K562 (cell line): ENCODE measurements at regions not wholly inside any gene's neighbourhood (a gene's known extent, or its start where the extent isn't known, plus 50 kb on each side); places are given as distances from the start of the nearest gene placed in this dataset.
A peak's percentile ranks its signal among the peaks of the same experiment; 100 is the strongest.

Experiments
- ATAC-seq: fragments of 200-7000 bp; cut with Tn5 transposase; 3 replicates; pipeline ENCODE4 v1.9.1; 2020; ENCODE audit warnings: moderate library complexity
- BruUV-seq: library from RNA; stranded (reverse); fragments of 400-500 nt; replicated peaks from 2 replicates; lab custom pipeline; 2021; lab: Mats Ljungman, UMichigan
- CTCF ChIA-PET: fragments of 300-600 bp; formaldehyde crosslinking; extraction: SDS; loops from one replicate; lab custom pipeline; 2021; ENCODE audit warnings: low intra/inter-chr PET ratio; lab: Yijun Ruan, JAX
- POLR2A ChIA-PET: fragments of 300-600, 350-650 bp; sonication (Branson Sonifier 250); formaldehyde crosslinking; extraction: SDS; loops from one replicate; lab custom pipeline; 2021; ENCODE audit warnings: antibody characterized with exemption, inconsistent platforms; lab: Yijun Ruan, JAX
- DNase-seq, 4 experiments: peaks; one replicate each; pipeline versions ENCODE4 v3.0.0 to v3.0.0-alpha.2; 2011 to 2018; ENCODE audit warnings: low spot score in 3 of 4, mixed read lengths in 3 of 4; ENCODE audit errors: extremely low read depth in 1 of 4
- FAIRE-seq: peaks from 2 replicates; lab custom pipeline; 2011; peaks lifted over from hg19 to GRCh38; lab: Jason Lieb, UNC
- H2AFZ ChIP-seq: 2 replicates; pipeline ENCODE4 v1.6.0; 2011; ENCODE audit warnings: low read depth, low read length, control low read depth, inconsistent platforms
- H3K27ac ChIP-seq: fragments of 200-600 bp; 3 replicates; pipeline ENCODE4 v1.8.0; 2011; ENCODE audit warnings: low read depth, mild to moderate bottlenecking, control low read depth, inconsistent platforms, low read length, moderate library complexity, mixed read lengths; ENCODE audit errors: extremely low read depth
- H3K27me3 ChIP-seq, 2 experiments: fragments of 300-600 bp in 1 of 2; 2 replicates in 1 of 2; 3 replicates in 1 of 2; pipeline versions ENCODE4 v1.6.0 to v1.8.0; 2011; ENCODE audit warnings: inconsistent platforms in 2 of 2, low read length in 2 of 2, mild to moderate bottlenecking in 1 of 2, mixed read lengths in 1 of 2, moderate library complexity in 1 of 2; ENCODE audit not compliant: control insufficient read depth in 2 of 2, insufficient read depth in 2 of 2
- H3K36me3 ChIP-seq: fragments of 300-600 bp; 3 replicates; pipeline ENCODE4 v1.8.0; 2011; ENCODE audit warnings: mild to moderate bottlenecking, low read length, inconsistent platforms; ENCODE audit not compliant: control insufficient read depth, insufficient read depth
- H3K4me1 ChIP-seq, 2 experiments: fragments of 200-600 bp in 1 of 2; replicated peaks in 1 of 2; 2 replicates in 1 of 2; 3 replicates in 1 of 2; pipeline versions ENCODE4 v1.5.1 to v1.8.0; 2011; ENCODE audit warnings: inconsistent platforms in 2 of 2, low read length in 2 of 2, mild to moderate bottlenecking in 1 of 2, mixed read lengths in 1 of 2, moderate library complexity in 1 of 2; ENCODE audit not compliant: control insufficient read depth in 2 of 2, insufficient read depth in 2 of 2
- H3K4me2 ChIP-seq: 2 replicates; pipeline ENCODE4 v1.6.1; 2011; ENCODE audit warnings: low read length, control low read depth, inconsistent platforms, mixed read lengths; ENCODE audit not compliant: insufficient read depth
- H3K4me3 ChIP-seq: fragments of 200-600 bp; sonication (generic), shearing (Covaris generic); 2 replicates; pipeline ENCODE4 v1.5.1; 2016; ENCODE audit warnings: control low read depth, inconsistent platforms
- H3K79me2 ChIP-seq: fragments of 200-600 bp; 3 replicates; pipeline ENCODE4 v1.8.0; 2011; ENCODE audit warnings: low read length, inconsistent platforms; ENCODE audit not compliant: control insufficient read depth, insufficient read depth
- H3K9ac ChIP-seq, 2 experiments: 2 replicates each; pipeline versions ENCODE4 v1.6.0 to v1.6.1; 2011; ENCODE audit warnings: low read depth in 2 of 2, low read length in 2 of 2, control low read depth in 1 of 2, inconsistent platforms in 1 of 2, mild to moderate bottlenecking in 1 of 2, mixed read lengths in 1 of 2; ENCODE audit not compliant: insufficient read depth in 1 of 2
- H3K9me1 ChIP-seq: one replicate; pipeline ENCODE4 v1.6.0; 2011; ENCODE audit warnings: inconsistent platforms, mild to moderate bottlenecking, low read length, moderate library complexity; ENCODE audit not compliant: control insufficient read depth, insufficient read depth
- H3K9me3 ChIP-seq: replicated peaks from 2 replicates; pipeline ENCODE4 v1.5.1; 2011; ENCODE audit warnings: low read depth, low read length, inconsistent platforms; ENCODE audit not compliant: control insufficient read depth, insufficient read depth
- H4K20me1 ChIP-seq: replicated peaks from 2 replicates; pipeline ENCODE4 v1.6.1; 2011; ENCODE audit warnings: low read length, inconsistent platforms, mixed read lengths; ENCODE audit not compliant: control insufficient read depth, insufficient read depth
- ARID1B ChIP-seq: fragments of 450-650 bp; IDR thresholded peaks from 2 replicates; pipeline ENCODE4 v1.6.1; 2016; ENCODE audit warnings: antibody characterized with exemption, mild to moderate bottlenecking, inconsistent platforms
- C11orf30 ChIP-seq: fragments of 450-650 bp; IDR thresholded peaks from 2 replicates; pipeline ENCODE4 v1.6.1; 2016; ENCODE audit warnings: low read depth, mild to moderate bottlenecking
- PBX2 ChIP-seq, 2 experiments: IDR thresholded peaks in 1 of 2; conservative IDR thresholded peaks in 1 of 2; 2 replicates each; pipeline ENCODE4 v1.6.1; 2016; ENCODE audit warnings: low read depth in 2 of 2, mild to moderate bottlenecking in 1 of 2, missing compliant biosample characterization in 1 of 2, missing genetic modification characterization in 1 of 2, moderate library complexity in 1 of 2
- ZNF316 ChIP-seq: fragments of 450-650 bp; IDR thresholded peaks from 2 replicates; pipeline ENCODE4 v1.6.1; 2016
- WGBS: fragments of 100-300 bp; shearing (Covaris generic); methylation state at CpG from one replicate; pipeline ENCODE4 v1.1.6; 2016; ENCODE audit warnings: low coverage, mixed read lengths; ENCODE audit not compliant: insufficient coverage; ENCODE audit errors: missing lambda C conversion rate; 5-methylcytosine and 5-hydroxymethylcytosine counted together
- in situ Hi-C: fragments of 300-500 bp; cut with MboI; formaldehyde crosslinking; loops from 4 replicates; pipeline ENCODE4 v1.15.0; 2018; ENCODE audit warnings: inconsistent platforms, mixed read lengths
- intact Hi-C: fragments of 100-400 bp; cut with micrococcal nuclease; formaldehyde crosslinking; loops from 2 replicates; pipeline ENCODE4 v1.14.2; 2022

DNA sequence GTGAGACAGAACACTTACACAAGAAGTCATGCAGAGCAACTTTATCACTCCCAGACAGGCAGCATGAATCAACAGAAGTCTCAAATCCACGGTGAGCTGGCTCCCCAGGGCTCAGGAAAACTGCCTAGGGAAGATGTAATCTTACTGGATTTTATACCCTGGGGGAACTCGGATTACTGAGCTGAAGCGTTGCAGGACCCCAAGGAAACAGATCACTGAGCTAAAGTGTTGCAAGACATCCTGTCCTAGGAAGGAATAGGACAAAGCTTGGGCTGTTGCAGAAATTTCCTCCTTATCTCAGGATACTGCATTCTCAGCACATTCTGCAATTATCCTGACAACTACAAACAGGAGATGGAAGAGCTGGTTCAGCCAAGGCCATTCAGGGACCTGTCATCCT lies 224.8 kb downstream of the TFAP2A start:
- POLR2A ChIA-PET = interaction anchor here (1.7 kb wide), 1 partner anchor 13 kb away, joined by 7 read pairs; no protein-coding TSS in a partner anchor

More for the DNA sequence above, 224.8 kb downstream of the TFAP2A start:
- Histone ChIP-seq H3K9me3 (no peaks in the 10 kb centered on the region), H3K36me3 (no peaks in the 10 kb centered on the region), H3K4me1 (no peaks in the 10 kb centered on the region), H3K4me2 (no peak overlapping the region), H3K79me2 (no peaks in the 10 kb centered on the region), H3K9ac (no peak overlapping the region), H3K9me1 (no peaks in the 10 kb centered on the region), H2AFZ (no peak overlapping the region), H4K20me1 (no peaks in the 10 kb centered on the region), H3K27ac (no peak overlapping the region), H3K4me3 (no peak overlapping the region), H3K27me3 (peaks cover 0 to 7% of the 10 kb centered on the region in 2 experiments; a peak in 1 of 5 replicates)
- WGBS = 0% methylated on average over 3 of the region's 3 CpGs
- in situ Hi-C loops = no loop called here
- CTCF ChIA-PET = no interaction called here
- no peak for DNase-seq
- no peak for ATAC-seq
- intact Hi-C loops = no loop called here
- no TSS peak for BruUV-seq
- no peak for FAIRE-seq
- TF ChIP-seq ZNF316 = peak; percentile 57
- TF ChIP-seq PBX2 (CRISPR knock-in tag; IDR thresholded peaks at IDR 0.05; ENCODE audit: low read depth) = no peak
- TF ChIP-seq PBX2 (tag; conservative IDR thresholded peaks at IDR 0.05; ENCODE audit: low read depth) = no peak
- TF ChIP-seq C11orf30 = peak; percentile 45
- peak; percentile 22; the same call in 1 of the 2 replicates for TF ChIP-seq ARID1B
- TF ChIP-seq, all 486 proteins: peak for 3
